HG03095 (cell line): ENCODE measurements at regions not wholly inside any gene's neighbourhood (a gene's known extent, or its start where the extent isn't known, plus 50 kb on each side); places are given as distances from the start of the nearest gene placed in this dataset.
A peak's percentile ranks its signal among the peaks of the same experiment; 100 is the strongest.
"Not testable (repeated sequence)": the region's sequence is repeated elsewhere in the genome, so short reads cannot be mapped to it uniquely, and the experiment has no call there.

Source experiments
- ATAC-seq: cut with Tn5 transposase; IDR thresholded peaks from one replicate; pipeline ENCODE4 v1.9.1; 2021; ENCODE audit warnings: moderate library complexity; ENCODE audit not compliant: unreplicated experiment

DNA sequence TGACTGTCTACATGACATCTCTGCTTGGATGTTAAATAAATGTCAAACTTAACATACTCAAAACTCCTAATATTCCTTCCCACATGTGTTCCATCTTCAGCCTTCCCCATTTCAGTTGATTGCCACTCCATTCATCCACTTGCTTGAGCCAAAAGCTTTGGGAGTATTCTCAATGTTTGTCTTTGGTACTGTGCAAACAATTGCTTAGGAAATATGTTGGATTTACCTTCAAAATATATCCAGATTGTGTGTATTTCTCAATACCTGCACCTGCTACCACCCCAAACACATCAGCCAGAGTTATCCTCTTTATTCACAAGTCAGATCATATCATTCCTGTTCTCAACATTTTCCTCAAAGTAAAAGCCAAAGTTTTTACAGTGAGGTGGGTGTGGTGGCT is 350.3 kb upstream of the FAM98A start:
- no peak for ATAC-seq

DNA sequence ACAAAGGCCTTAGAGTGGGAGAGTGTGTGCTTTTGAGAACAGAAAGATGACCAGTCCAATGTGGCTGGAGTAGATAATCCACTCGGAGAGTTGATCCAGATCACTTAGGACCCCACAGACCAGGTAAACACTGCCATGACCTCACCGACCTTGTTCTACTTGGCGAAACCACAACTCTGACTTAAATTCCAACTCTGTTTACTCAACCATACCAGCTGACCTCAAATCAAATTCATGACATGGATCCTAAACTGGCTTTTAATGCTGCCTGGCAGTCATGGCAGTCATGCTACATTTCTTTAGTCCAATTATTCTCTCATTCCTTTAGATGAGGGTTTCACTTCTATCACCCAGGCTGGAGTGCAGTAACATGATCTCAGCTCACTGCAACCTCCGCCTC is 347.1 kb upstream of the FAM98A start:
- no peak for ATAC-seq

DNA sequence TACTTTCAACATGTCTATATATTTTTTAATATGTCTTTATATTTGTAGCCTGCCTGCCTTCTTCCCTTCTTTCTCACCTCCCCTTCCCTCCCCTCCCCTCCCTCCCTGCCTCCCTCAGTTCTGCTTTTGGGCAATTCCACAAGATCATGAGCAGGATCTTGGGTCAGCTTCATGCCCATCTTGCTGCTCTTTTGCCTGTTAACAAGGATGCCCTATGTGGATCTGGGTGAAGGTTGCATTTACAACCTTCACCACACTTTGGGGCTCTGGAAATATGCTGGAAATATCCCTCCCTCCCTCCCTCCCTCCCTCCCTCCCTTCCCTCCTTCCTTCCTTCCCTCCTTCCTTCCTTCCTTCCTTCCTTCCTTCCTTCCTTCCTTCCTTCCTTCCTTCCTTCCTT is 334.1 kb upstream of the FAM98A start:
- no peak for ATAC-seq

DNA sequence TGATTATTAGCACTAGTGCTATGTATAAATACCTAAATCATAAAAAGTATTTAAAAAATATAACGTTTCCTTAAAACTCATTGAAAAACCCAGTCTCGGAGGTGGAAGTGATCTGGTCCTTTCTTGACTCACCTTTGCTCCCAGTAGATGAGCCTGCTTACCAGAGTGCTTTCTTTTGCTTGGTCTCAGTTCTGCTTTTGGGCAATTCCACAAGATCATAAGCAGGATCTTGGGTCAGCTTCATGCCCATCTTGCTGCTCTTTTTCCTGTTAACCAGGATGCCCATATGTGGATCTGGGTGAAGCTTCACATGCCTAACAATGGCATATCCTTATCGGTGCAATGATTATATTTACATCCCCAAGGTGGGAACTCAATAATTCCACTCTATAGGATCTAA is 332.1 kb upstream of the FAM98A start:
- no peak for ATAC-seq

DNA sequence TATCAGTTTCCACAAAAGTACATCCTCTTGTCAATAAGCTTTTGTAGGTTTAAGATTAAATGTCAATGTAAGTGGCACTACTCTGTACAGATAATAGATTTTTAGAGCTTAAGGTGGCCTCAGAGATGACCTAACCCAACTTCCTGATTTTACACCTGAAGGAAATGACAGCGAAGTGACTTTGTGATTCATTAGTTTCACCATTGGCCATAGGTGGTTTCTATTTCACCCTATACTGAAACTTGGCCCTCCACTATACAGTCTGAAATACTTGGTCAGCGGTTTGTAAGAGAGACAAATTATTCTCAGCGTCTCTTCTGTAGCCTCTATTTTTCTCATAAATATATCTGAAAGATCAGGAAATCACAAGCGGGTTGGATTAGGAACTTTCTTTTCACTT is 330.4 kb upstream of the FAM98A start:
- ATAC-seq: peak; percentile 89

DNA sequence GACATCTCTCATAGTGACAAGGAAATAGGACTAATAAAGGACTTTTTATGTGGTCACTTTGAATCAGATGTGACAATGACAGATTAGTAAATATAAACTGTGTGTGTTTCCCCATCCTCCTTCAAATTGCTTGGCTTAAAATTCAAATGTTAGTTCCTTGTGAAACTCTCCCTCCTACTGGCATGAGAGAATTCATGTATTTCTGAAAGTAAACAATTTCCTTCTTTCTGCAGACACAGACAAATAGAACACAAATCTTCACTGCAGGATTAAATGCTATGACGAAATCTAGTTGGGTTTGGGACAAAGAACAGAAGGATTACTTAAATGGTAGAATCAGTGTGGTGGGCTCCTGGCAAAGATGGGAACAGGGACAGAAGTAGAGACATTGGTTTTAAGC is 328.7 kb upstream of the FAM98A start:
- no peak for ATAC-seq

DNA sequence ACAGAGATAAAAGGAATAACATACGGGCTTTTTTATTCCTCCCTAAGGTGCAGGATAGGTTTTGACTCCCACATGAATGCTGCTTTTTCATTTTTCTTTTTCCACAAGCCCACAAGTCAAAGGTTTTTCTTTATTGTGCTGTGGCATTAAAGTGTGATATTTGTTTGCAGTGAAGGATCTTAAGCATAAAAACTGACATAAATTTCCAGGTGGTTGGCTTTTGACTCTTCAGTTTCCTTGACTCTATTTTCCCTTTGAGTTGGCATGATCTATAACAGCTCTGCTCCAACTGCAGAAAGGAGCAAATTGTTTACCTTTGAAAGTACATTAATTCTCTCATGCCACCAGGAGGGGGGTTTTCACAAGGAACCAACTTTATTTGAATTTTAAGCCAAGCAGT is 326.2 kb upstream of the FAM98A start:
- ATAC-seq: no peak

DNA sequence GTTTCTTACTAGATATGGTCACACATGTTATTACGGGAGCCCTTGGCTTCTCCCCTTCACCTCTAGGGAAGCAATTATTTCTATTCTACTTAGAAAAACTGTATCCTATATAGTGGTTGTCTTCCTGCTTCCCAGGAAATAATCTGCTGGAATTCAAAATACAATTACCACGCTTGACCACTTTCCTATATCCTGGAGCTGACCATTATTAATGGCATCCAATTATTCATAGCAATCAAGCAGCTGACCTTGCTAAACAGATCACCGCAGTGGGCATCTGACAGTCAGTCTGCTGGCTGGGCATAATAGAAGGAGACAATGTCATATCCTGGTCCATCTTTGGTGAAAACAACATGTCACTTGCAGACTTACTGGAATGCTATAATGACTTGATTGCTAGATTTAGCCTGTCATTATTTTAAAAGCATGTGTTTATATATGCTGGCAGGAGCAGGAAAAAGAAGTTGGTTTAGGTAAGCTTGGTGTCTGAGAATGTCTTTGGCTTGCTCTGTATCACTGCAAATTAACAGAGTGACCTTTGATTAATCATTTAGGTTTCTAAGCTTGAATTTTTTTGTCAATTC is 325.6 kb upstream of the FAM98A start:
- ATAC-seq: no peak

DNA sequence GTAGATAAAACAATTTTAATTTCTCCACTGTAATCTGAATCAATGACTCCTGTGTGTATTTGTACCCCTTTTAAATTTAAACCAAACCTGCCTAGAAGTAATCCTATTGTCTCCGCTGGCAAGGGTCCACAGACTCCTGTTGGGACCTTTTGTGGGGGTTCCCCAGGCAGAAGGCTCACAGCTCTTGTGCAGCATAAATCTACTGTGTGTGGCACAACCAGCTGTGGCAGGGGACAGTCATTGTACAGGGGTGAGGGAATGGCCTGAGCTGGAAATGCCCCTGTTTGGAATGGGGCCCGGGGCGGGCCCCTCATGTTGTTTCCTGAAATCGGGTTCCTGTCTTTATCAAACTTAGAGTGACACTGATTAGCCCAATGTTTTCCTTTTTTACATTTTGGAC is 318.2 kb upstream of the FAM98A start:
- no peak for ATAC-seq

DNA sequence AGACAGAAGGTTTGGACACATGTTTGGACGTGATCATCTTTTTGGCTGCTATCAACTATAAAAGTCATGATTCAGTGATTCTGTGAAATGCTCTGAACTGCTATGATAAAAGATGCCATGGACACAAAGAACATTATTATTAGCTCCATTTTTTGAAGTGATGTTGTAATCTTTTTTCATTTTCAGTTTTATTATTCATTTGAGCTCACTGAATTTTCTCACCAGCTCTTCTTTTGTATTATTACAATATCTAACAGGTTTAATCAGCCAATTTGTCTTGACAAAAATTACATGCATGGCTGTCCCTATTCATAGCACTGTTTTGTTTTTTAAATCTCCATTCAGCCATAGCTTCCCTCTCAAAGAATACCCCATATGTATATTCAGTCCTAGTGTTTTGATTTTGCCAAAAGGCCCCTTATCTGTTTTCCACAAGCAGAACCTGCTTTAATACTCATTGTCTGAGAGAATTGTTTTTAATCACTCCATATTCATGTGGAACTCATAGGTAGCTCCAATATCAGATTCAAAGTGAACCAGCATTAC is 314.0 kb upstream of the FAM98A start:
- ATAC-seq: no peak

DNA sequence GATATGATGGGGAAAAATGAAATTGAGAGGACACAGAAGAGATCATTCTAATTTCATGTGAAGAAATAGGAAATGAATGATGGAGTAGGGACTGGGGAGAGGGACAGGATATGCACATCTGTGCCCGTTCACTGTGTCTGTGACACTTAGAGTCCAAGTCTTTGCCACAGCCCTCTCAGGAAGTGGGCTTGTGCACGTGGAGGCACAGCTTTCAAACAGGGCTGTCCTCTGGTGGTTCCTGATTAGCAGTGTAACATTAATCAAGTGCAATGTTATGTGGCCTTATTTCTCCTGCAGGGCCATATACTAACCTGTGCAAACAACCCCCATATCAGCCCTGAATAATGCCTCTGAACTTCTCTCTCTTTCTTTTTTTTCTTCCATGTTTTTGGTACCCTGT is 312.2 kb upstream of the FAM98A start:
- ATAC-seq: no peak

DNA sequence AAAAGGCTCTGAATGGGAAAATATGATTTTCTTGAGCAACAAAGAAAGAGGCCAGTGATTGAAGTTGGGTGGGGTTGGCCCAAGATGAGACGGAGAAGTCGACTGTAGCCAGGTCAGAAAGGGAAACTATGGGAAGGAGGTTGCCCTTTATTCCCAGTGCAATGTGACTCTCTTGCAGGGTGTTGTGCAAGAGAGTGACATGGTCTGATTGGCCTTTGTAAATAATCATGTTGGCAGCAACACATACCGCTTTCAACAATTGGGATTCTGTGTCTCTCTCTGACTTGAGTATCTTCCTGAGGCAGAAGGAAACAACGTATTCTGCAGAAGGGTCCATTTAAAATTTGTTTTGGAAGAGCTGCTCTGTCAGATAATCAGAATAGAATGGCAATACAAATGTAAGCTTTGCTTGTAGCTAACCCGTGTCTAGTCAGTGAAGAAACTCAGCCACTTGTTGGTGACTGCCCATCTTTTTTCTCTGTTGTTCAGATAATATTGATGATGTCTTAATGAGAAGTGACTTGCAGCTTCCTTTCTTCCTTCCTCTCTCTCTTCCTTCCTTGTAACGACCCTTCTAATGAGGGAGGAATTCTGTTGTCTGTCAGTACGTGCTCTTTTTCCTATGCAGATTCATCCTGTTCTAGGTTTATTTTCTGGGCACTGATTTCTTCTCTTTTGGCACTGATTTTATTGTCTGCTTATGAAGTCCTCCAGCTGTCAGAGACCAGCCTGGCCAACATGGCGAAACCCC is 311.0 kb upstream of the FAM98A start:
- no peak for ATAC-seq

DNA sequence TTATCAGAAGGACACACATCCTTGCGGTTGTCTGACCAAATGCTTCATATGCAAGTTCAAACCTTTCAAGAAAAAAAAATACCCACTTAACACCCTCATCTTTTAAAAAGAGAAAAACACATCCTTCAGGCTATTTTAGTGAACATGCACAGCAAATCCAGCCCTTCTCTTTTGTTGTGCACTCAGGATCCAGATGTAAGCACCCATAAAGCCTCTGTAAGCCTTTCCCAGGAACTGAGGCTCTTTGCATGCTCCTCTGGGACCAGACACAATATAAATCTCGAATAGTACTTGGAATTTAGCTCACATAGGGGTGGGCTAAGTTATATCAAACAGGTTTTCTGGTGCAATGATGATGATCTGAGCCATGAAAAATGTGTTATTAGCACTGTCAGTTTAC is 308.8 kb upstream of the FAM98A start:
- ATAC-seq: no peak

DNA sequence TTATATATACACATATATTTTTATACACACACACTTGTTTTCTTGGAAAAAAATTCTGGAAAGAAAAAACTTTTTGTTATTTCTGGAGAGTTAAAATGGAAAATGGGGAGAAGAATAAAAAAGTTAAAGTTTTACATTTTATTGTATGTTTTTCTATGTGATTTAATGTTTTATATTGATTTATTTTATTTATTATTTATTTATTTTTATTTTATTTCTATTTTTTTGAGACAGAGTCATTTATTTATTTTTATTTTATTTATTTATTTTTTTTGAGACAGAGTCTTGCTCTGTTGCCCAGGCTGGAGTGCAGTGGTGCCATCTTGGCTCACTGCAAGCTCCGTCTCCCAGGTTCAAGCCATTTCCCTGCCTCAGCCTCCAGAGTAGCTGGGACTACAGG is 307.0 kb upstream of the FAM98A start:
- ATAC-seq: not testable (repeated sequence)

DNA sequence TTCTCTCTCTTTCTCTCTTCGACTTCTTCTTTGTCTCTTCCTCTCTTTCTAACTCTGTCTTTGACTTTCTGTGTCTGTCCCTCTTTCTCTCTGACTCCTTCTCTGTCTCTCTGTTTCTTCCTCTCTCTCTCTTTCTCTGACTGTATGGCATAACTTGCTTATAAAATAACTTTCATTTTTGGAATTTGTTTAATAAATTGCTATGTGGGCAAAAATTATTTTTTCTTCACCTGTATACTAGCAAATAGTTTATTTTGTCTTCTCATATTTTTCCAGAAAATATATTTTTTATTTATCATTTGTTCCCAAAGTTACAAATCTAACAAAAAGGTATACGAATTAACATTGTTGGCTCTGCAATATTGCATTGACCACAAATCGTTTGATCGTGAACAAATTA is 305.7 kb upstream of the FAM98A start:
- no peak for ATAC-seq

DNA sequence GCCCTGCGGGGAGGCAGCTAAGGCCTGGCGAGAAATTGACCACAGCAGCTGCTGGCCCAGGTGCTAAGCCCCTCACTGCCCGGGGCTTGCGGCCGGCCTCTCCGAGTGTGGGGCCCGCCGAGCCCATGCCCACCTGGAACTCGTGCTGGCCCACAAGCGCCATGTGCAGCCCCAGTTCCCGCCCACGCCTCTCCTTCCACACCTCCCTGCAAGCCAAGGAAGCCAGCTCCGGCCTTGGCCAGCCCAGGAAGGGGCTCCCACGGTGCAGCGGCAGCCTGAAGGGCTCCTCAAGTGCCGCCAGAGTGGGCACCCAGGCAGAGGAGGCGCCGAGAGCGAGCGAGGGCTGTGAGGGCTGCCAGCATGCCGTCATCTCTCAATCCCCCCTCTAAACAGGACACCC is 304.6 kb upstream of the FAM98A start:
- no peak for ATAC-seq

DNA sequence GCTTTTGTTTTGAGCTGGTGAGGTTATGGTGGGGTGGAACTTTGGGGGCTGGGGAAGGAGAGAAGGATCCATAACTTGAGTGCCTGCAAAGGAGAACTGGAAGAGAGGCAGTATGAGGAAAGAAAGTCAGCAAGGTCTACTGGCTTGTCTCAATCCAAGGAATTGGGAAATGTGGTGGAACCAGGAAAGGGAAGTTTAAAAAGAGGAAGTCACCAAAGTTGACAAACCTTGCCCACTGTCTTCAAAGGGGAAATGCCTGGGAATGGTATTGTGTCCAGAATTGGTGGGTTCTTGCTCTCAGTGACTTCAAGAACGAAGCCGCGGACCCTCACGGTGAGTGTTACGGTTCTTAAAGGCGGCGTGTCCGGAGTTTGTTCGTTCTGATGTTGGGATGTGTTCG is 304.1 kb upstream of the FAM98A start:
- ATAC-seq: no peak

DNA sequence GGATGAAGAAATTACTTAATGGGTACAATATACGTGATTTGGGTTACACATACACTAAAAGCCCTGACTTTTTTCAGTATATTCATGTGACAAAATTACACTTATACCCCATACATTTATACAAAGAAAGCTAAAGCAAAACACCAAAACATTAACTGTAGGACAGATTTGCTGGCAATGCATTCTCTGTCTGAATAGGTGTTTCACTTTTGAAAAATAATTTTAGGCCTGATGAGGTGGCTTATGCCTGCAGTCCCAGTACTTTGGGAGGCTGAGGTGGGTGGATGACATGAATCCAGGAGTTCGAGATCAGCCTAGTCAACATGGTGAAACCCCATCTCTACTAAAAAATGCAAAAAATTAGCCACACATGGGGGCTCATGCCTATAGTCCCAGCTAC is 301.5 kb upstream of the FAM98A start:
- ATAC-seq: no peak

DNA sequence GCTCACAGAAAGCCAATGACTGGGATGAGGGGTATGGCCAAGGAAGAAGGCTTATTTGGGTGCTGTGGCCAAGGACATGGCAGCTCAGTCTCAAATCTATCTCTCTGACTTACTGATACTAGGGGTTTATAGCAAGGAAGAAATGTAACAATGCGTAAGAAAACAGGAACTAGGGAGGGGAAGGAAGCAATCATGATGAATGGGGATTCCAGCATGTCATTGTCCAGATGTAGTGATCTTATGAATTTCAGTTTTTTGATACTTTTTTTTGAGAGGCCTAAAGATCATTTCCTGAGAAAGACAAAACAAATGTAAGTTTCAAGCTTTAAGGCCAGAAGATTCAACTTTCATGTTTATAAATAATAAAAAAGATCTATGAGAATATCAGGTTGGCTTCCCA is 298.6 kb upstream of the FAM98A start:
- ATAC-seq: no peak

DNA sequence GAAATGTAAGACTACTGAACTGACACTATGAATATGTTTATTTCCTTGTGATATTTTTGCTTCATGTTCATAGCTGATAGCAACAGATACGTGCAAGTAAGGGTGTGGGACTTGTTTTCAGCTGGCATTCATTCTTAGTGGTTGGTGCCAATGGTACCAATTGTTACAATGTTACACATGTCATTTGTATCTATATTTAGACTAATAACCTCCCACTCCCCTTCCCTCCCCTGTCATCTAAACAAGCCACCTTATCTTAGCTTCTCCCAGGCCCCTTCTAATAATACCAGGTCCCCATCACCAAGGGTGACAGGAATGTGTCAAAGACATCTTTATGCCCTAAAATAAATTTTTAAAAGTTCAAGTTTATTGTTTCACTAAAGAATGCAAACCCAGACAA is 294.7 kb upstream of the FAM98A start:
- no peak for ATAC-seq

DNA sequence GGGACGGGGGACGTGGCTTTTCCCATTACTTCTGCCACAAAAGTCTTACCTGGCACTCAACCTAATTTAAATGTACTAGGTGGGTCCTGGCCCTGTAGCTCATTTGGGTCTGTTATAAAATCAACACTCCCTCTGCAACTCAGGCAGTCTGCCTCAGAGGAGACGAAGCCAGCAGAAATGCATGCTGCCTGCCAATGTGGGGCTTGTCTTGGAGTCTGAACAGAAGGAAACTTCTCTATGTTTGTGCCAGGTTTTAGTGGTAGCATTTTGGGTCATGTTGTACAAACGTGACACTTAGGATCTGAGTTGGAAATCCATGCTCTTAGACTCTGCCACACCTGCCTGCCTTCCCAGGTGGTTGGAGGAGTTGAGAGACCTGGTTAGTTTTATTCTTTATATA is 292.5 kb upstream of the FAM98A start:
- no peak for ATAC-seq

DNA sequence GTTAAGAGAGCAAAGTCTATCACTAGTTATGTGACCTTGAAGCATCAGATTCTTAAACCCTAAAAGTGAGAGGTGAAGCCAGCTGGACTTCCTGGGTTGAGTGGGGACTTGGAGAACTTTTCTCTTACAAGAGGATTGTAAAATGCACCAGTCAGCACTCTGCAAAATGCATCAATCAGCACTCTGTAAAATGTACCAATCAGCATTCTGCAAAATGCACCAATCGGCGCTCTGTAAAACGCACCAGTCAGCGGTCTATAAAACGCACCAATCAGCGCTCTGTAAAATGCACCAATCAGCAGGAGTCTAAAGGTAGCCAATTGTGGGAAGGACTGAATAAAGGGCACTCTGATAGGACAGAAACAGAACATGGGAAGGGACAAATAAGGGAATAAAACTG is 291.6 kb upstream of the FAM98A start:
- ATAC-seq: no peak
